GM10266 (cell line): ENCODE measurements at regions not wholly inside any gene's neighbourhood (a gene's known extent, or its start where the extent isn't known, plus 50 kb on each side); places are given as distances from the start of the nearest gene placed in this dataset.

Experiments
- DNase-seq: peaks from one replicate; pipeline ENCODE4 v3.0.0; 2012; ENCODE audit errors: extremely low spot score
- CTCF ChIP-seq: IDR thresholded peaks from 2 replicates; pipeline ENCODE4 v1.5.1; 2012; ENCODE audit warnings: mild to moderate bottlenecking, low read depth; ENCODE audit not compliant: control insufficient read depth, insufficient read depth; ENCODE audit errors: missing control alignments

- TF ChIP-seq CTCF = no peak
- DNase-seq = no peak
These were observed 282.2 kb downstream of the PLPP3 start for GRCh38 chr1:56297208-56297607.

GRCh38 chr1:56295949-56296929, 283.1 kb downstream of the PLPP3 start:
- DNase-seq = no peak
- no peak for TF ChIP-seq CTCF

- TF ChIP-seq CTCF = no peak
- DNase-seq = no peak
These were observed 287.9 kb downstream of the PLPP3 start for GRCh38 chr1:56291374-56291919.

GRCh38 chr1:56289260-56289659, 290.1 kb downstream of the PLPP3 start:
- no peak for DNase-seq
- TF ChIP-seq CTCF = no peak

GRCh38 chr1:56287721-56288120, 291.6 kb downstream of the PLPP3 start:
- DNase-seq = no peak
- no peak for TF ChIP-seq CTCF

- TF ChIP-seq CTCF = no peak
These were observed 292.4 kb downstream of the PLPP3 start for GRCh38 chr1:56286956-56287355.

GRCh38 chr1:56286506-56286905, 292.9 kb downstream of the PLPP3 start:
- no peak for TF ChIP-seq CTCF
- no peak for DNase-seq

More at GRCh38 chr1:56286956-56287355, 292.4 kb downstream of the PLPP3 start:
- no peak for DNase-seq
